ENCODE measurements at regions not wholly inside any gene's neighbourhood (a gene's known extent, or its start where the extent isn't known, plus 50 kb on each side); places are given as distances from the start of the nearest gene placed in this dataset.
"Not testable (repeated sequence)": the region's sequence is repeated elsewhere in the genome, so short reads cannot be mapped to it uniquely, and the experiment has no call there.

DNA sequence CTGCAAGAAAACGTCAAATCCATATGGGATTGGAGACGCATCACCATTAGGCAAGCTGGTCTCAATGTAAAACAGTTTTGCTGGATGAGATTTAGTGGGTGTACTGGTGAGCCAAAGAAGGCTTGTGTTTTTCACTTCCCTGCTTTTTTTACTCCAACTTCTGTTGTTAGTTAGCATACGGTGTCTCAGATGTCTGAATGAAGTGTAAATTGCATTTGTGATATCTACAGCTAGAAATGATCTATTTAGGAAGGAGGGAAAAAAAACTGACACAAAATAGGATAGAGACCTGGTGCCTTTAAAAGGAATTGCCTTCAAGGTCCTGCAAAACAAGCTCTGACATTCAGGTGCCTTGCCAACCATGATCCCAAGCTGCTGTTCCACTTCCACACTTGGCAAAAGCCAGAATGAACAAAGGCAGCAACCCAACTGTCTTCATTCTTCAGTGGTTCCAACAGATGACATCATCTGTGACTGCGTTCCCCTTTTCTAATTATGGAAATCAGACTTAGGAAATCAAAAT lies 104.2 kb upstream of the RAI14 start:
- TF ChIP-seq, protein P1, sequence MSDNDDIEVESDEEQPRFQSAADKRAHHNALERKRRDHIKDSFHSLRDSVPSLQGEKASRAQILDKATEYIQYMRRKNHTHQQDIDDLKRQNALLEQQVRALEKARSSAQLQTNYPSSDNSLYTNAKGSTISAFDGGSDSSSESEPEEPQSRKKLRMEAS (IDR thresholded peaks at IDR 0.05; ENCODE audit: low read depth, low read length): no peak
- no peak for TF ChIP-seq POLR2A (IDR thresholded peaks at IDR 0.05; ENCODE audit: extremely low read depth, insufficient read length)
- TF ChIP-seq MYC (IDR thresholded peaks at IDR 0.05; ENCODE audit: low read depth, low read length): no peak
- DNase-seq (ENCODE audit: low read depth): no peak
- H3K4me3 ChIP-seq (ENCODE audit: low read depth, low read length): no peak overlapping the region

GRCh38 chr5:34552686-34553085 lies 103.4 kb upstream of the RAI14 start:
- H3K4me3 ChIP-seq (ENCODE audit: low read depth, low read length): no peak overlapping the region
- no peak for DNase-seq (ENCODE audit: low read depth)
- TF ChIP-seq, protein P2, sequence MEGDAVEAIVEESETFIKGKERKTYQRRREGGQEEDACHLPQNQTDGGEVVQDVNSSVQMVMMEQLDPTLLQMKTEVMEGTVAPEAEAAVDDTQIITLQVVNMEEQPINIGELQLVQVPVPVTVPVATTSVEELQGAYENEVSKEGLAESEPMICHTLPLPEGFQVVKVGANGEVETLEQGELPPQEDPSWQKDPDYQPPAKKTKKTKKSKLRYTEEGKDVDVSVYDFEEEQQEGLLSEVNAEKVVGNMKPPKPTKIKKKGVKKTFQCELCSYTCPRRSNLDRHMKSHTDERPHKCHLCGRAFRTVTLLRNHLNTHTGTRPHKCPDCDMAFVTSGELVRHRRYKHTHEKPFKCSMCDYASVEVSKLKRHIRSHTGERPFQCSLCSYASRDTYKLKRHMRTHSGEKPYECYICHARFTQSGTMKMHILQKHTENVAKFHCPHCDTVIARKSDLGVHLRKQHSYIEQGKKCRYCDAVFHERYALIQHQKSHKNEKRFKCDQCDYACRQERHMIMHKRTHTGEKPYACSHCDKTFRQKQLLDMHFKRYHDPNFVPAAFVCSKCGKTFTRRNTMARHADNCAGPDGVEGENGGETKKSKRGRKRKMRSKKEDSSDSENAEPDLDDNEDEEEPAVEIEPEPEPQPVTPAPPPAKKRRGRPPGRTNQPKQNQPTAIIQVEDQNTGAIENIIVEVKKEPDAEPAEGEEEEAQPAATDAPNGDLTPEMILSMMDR (IDR thresholded peaks at IDR 0.05; ENCODE audit: low read depth, low read length): no peak
- no peak for TF ChIP-seq MYC (IDR thresholded peaks at IDR 0.05; ENCODE audit: low read depth, low read length)
- TF ChIP-seq, protein P1 (IDR thresholded peaks at IDR 0.05; ENCODE audit: low read depth, low read length): no peak
- TF ChIP-seq POLR2A (IDR thresholded peaks at IDR 0.05; ENCODE audit: extremely low read depth, insufficient read length): no peak

DNA sequence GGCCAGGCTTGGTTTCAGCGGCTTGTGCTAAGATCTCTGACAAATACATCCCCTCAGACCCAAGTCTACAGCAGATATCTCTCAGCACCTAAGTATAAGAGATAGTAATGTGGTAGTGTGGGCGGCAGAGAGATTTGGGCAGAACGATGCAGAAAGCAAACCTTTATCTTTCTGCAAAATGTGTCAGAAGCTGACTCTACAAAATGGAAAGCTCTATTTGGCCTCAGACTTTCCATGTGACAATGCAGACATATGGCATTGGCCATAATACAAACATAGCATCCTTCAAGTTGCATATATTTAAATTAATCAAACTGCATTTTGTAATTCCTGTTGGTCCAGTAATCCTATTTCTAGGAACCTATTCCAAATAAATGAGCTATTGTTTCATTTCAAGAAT lies 102.5 kb upstream of the RAI14 start:
- no peak for DNase-seq (ENCODE audit: low read depth)
- no peak overlapping the region for H3K4me3 ChIP-seq (ENCODE audit: low read depth, low read length)
- TF ChIP-seq, protein P2 (IDR thresholded peaks at IDR 0.05; ENCODE audit: low read depth, low read length): no peak
- no peak for TF ChIP-seq MYC (IDR thresholded peaks at IDR 0.05; ENCODE audit: low read depth, low read length)
- TF ChIP-seq, protein P1 (IDR thresholded peaks at IDR 0.05; ENCODE audit: low read depth, low read length): no peak

GRCh38 chr5:34554641-34555040 lies 101.5 kb upstream of the RAI14 start:
- no peak for DNase-seq (ENCODE audit: low read depth)
- no peak overlapping the region for H3K4me3 ChIP-seq (ENCODE audit: low read depth, low read length)
- TF ChIP-seq POLR2A (IDR thresholded peaks at IDR 0.05; ENCODE audit: extremely low read depth, insufficient read length) (no peak), MYC (IDR thresholded peaks at IDR 0.05; ENCODE audit: low read depth, low read length) (no peak)
- TF ChIP-seq, protein P1 (IDR thresholded peaks at IDR 0.05; ENCODE audit: low read depth, low read length): no peak
- TF ChIP-seq, protein P2 (IDR thresholded peaks at IDR 0.05; ENCODE audit: low read depth, low read length): no peak

GRCh38 chr5:34555699-34556508 lies 100.2 kb upstream of the RAI14 start:
- no peak overlapping the region for H3K4me3 ChIP-seq (ENCODE audit: low read depth, low read length)
- no peak for DNase-seq (ENCODE audit: low read depth)
- TF ChIP-seq, protein P1 (IDR thresholded peaks at IDR 0.05; ENCODE audit: low read depth, low read length): no peak
- no peak for TF ChIP-seq MYC (IDR thresholded peaks at IDR 0.05; ENCODE audit: low read depth, low read length)
- TF ChIP-seq, protein P2 (IDR thresholded peaks at IDR 0.05; ENCODE audit: low read depth, low read length): no peak
- no peak for TF ChIP-seq POLR2A (IDR thresholded peaks at IDR 0.05; ENCODE audit: extremely low read depth, insufficient read length)

- no peak overlapping the region for H3K4me3 ChIP-seq (ENCODE audit: low read depth, low read length)
- TF ChIP-seq, protein P1 (IDR thresholded peaks at IDR 0.05; ENCODE audit: low read depth, low read length): no peak
- TF ChIP-seq MYC (IDR thresholded peaks at IDR 0.05; ENCODE audit: low read depth, low read length): no peak
- no peak for TF ChIP-seq POLR2A (IDR thresholded peaks at IDR 0.05; ENCODE audit: extremely low read depth, insufficient read length)
- TF ChIP-seq, protein P2 (IDR thresholded peaks at IDR 0.05; ENCODE audit: low read depth, low read length): no peak
- no peak for DNase-seq (ENCODE audit: low read depth)
Measured at GRCh38 chr5:34556509-34556782, 99.7 kb upstream of the RAI14 start.

DNA sequence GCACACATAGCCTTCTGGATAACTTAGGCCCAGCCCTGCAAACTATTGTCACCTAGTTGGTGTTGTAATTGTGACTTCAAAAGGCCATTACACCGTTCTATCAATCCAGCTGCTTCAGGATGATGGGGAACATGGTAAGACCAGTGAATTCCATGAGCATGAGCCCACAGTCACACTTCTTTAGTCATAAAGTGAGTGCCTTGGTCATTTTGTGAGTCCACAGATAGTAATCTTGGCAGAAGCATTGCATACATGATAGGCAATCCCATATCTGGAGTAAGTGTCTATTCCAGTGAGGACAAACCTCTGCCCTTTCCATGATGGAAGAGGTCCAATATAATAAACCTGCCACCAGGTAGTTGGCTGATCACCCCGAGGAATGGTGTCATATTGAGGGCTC lies 94.5 kb upstream of the RAI14 start:
- H3K4me3 ChIP-seq (ENCODE audit: low read depth, low read length); DNase-seq (ENCODE audit: low read depth): not testable (repeated sequence)
